Smooth muscle cell of the brain vasculature (primary cell): ENCODE measurements at regions not wholly inside any gene's neighbourhood (a gene's known extent, or its start where the extent isn't known, plus 50 kb on each side); places are given as distances from the start of the nearest gene placed in this dataset.

Source experiments
- DNase-seq: peaks from one replicate; pipeline ENCODE4 v3.0.0-alpha.2; 2012; ENCODE audit warnings: low read depth, low spot score

GRCh38 chr14:22456998-22457594 is 131.9 kb downstream of the DAD1 start:
- no peak for DNase-seq

- no peak for DNase-seq
Measured at GRCh38 chr14:22456421-22456820, 132.6 kb downstream of the DAD1 start.

DNA sequence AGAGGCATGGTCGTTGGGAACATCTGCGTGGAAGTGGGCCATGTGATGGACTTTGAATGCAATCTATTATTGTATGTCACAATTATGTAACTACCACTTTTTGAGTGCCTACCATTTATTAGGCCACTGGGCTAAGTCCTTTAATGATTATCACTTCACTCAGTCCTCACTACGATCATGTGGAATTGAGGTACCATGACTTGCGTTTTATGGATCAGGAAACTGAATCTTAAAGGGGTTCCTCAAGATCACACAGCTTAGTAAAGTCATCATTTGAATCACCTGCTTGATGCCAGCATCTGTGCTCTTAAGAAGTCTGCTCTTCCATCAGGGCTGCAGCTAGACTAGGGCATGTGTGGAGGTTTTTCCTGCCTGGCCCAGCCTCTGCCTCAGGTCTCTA is 136.7 kb downstream of the DAD1 start:
- DNase-seq, result no peak

- no peak for DNase-seq
Measured at GRCh38 chr14:22450266-22450665, 138.8 kb downstream of the DAD1 start.

DNA sequence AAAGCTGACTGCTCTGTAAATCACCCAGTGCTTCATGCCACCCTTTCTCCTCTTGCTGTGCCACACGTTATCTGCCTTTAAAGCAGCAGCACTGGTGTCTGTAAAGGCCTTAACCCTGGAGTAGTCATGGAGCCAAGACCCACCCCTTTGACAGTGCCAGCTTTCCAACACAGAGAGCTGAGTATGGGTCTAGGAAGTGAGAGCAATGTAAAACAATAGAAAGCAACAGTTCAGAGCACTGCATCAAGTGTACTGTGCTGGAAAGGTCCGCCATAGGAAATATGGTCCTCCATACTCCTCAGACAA is 139.5 kb downstream of the DAD1 start:
- no peak for DNase-seq

GRCh38 chr14:22448905-22449599 is 140.0 kb downstream of the DAD1 start:
- DNase-seq, result no peak

DNA sequence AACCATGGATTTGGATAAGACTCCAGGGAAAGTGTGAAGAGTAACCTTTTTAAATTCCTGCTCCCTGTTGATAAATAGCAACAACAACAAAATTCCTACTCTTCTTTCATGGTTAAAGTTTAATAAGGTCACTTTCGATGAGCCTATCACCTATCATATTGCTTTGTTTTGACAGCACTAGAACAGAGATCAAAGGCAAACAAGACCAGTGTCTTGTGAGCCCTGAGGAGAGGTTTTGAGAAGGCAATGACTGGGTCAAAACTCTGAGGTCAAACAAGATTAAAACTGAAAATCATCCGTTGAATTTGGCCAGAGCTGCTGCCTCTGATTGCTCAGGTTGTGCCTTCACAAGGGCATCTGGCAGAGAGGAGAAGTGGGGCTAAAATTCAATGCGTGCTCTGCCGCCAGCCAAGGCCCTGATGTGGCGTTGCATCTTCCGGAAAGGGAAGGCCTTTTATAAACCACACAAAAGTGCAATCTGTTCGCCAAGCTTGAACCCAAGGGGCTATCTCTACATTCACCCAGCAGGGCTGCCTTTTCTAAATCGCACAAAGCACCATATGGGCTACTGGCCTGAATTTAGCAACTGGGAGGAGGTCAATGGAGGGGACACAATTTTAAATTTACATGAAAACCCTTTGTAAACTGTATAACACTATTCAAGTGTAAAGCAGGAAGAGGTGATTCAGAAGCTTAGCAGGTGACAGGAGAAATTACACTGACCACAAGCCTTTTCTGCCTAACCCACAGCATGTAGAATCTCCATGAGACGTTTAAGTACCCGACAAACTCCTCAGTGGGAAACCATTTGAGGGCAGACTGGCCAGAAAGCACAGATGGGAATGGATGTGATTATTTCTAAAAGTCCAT is 140.8 kb downstream of the DAD1 start:
- no peak for DNase-seq

GRCh38 chr14:22438742-22439141 is 150.3 kb downstream of the DAD1 start:
- DNase-seq, result no peak

- DNase-seq, result no peak
Measured at GRCh38 chr14:22434901-22435550, 154.0 kb downstream of the DAD1 start.

DNA sequence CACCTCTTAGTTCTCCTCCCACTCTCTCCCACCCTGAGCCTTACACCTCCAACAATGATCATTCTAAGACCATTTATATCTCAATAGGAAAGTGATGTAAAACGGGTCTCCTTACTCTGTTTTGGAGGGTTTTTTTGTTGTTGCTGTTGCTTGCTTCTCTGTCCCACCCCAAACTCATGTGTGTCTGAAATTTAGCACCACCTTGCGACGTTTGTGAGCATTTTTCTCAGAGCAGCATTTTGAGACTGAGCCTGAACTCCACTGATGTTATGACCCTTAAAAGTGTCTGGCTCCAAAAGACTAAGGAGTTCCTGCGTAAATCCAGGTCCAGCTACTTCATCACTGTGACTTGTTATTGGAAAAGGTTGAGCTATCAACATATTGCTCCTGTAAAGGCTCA is 155.0 kb downstream of the DAD1 start:
- DNase-seq, result no peak

GRCh38 chr14:22433069-22433468 is 156.0 kb downstream of the DAD1 start:
- DNase-seq, result no peak

DNA sequence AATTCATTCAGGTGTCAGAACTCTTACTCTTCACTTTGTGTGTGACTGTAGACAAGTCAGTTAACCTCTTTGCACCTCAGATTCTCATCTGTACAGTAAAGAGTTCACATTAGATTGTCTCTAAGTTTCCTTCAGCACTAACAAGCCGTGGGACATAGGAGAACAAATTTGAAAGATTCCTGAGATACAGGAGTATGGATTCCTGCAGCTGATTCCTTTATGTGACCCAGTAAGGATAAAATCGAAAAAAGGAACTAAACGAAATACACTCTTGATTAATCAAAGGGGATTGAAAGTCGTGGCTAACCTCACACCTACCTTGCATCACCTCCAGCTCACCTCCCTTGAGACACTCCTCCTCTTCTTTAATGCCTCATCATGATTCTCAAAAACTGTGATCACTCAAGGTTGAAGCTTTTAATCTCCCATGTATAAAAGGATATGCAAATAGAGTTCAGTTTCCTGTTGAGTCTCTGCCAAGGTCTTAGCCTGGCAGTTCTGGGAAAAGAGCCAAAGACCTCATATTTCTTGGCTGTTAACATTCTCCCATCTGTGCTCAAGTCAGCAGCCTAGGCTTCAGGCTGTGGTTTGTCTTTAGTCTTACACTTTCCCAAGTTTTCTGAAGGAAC is 156.6 kb downstream of the DAD1 start:
- DNase-seq, result peak; percentile 93

- DNase-seq, result no peak
Measured at GRCh38 chr14:22429546-22430294, 159.3 kb downstream of the DAD1 start.

DNA sequence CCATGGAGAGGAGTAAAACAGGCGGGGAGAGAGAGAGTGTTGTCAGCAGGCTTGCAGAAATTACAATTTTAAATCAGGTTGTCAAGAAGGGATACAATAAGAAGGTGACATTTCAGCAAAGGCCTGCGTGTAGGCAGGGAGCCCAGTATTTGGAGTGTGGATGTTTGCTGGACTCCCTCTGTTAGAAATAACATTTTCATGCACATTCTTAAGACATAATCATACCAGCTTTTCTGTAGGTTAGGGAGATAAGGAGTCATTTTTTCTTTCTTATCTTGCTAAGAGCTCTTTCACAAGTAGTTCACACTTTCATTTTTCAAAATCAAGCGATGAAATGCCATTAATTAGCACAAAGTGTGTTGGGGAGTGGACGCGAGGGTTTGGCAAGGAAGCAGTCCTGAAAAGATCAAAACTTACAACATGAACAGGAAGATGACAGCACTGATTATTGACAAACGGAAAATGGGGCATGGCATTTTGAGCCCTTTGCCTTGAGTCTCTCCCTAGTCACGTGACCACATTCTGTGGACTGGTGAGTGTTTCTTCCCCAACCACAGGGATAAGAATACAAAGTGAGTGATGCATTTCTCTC is 160.2 kb downstream of the DAD1 start:
- DNase-seq, result no peak

GRCh38 chr14:22427771-22428231 is 161.2 kb downstream of the DAD1 start:
- no peak for DNase-seq

- DNase-seq, result no peak
Measured at GRCh38 chr14:22426711-22427110, 162.3 kb downstream of the DAD1 start.

DNA sequence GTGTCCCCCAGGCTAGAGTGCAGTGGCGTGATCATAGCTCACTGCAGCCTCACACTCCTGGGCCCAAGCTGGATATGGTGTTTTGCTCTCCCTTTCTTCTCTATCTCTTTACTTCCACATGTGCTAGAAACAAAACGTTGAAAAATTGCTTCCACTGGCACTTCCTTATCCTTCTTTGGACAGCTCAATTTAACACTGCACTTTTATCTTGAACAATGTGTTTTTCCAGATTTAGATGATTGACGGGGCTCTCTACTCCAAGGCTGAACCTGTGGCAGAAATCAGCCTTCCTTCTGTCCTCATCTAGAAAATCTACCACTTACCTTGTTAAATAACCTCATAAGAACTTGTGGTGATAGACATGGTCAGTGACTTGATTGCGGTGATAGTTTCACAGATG is 165.1 kb downstream of the DAD1 start:
- DNase-seq, result no peak

- DNase-seq, result no peak
Measured at GRCh38 chr14:22422238-22422637, 166.8 kb downstream of the DAD1 start.

DNA sequence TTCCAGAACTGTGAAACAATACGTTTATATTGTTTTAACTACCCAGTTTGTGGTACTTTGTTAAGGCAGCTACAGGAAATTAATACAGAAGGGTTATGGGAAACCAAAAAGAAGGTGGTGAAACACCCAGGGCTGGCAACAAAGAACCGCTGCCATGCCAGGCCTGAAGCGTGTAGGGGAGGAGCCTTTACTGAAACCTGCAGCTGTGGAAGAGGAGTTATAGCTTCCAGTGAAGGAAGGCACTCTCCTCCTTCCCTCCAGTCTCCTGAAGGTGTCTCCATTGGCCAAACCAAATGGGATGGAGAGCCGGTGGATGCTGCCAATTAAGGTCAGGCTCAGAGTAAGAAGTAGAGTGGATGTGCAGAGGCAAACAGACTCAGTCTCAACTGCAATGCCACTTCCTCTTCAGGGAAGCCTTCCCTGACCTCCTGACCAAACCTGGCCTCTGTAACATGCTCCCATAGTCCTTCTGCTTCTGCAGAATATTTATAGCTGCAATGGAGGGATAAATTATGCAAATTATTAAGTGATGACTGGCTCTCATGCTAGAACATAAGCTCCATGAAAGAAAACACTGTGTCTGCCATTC is 168.3 kb downstream of the DAD1 start:
- DNase-seq, result no peak

DNA sequence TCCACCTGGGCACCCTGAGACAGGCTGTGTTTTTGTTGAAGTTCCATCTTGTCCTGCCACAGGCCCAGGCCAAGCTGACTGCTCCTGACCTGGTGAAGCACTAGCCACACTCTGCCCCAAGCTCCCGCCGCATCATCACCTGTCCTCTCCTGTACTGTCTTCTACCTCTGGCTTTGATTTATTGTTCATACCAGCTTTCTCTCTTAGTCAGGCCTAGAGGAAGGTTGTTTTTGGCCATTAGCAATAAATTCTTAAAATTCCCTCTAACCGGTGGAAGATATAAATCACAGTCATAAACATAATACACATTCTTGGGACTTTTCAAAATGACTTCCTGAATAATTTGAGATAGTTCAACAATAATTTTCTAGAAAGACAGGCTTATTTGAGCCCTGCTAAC is 169.4 kb downstream of the DAD1 start:
- no peak for DNase-seq
